NT2/D1 (cell line): ENCODE measurements at regions not wholly inside any gene's neighbourhood (a gene's known extent, or its start where the extent isn't known, plus 50 kb on each side); places are given as distances from the start of the nearest gene placed in this dataset.

Experiments
- SUZ12 ChIP-seq: IDR thresholded peaks from 2 replicates; pipeline ENCODE4 v1.6.1; 2011; ENCODE audit not compliant: insufficient read length, insufficient read depth; ENCODE audit errors: extremely low read depth
- YY1 ChIP-seq: IDR thresholded peaks from 2 replicates; pipeline ENCODE4 v1.6.1; 2011; ENCODE audit not compliant: insufficient read length, insufficient read depth
- ZNF274 ChIP-seq: IDR thresholded peaks from 2 replicates; pipeline ENCODE4 v1.6.1; 2011; ENCODE audit warnings: mild to moderate bottlenecking, low read depth, low read length

GRCh38 chr13:21291840-21292239 lies 115.4 kb downstream of the MRPL57 start:
- TF ChIP-seq SUZ12: no peak
- TF ChIP-seq ZNF274: no peak
- no peak for TF ChIP-seq YY1
